Subcutaneous abdominal adipose tissue (tissue), 5 donors: ENCODE measurements at regions not wholly inside any gene's neighbourhood (a gene's known extent, or its start where the extent isn't known, plus 50 kb on each side); places are given as distances from the start of the nearest gene placed in this dataset.

Source experiments
- H3K27ac ChIP-seq: one replicate; pipeline ENCODE4 v1.7.0; 2013; ENCODE audit warnings: low read depth, mild to moderate bottlenecking, inconsistent platforms, low read length, moderate library complexity
- H3K27me3 ChIP-seq, 5 donors: one replicate each; pipeline ENCODE4 v1.7.0; 2013; ENCODE audit warnings: low read length in 5 of 5, inconsistent platforms in 1 of 5; ENCODE audit not compliant: control insufficient read depth in 5 of 5, insufficient read depth in 4 of 5
- H3K36me3 ChIP-seq, 5 donors: one replicate each; pipeline ENCODE4 v1.7.0; 2013; ENCODE audit warnings: low read length in 5 of 5; ENCODE audit not compliant: control insufficient read depth in 5 of 5, insufficient read depth in 5 of 5
- H3K4me1 ChIP-seq, 5 donors: one replicate each; pipeline ENCODE4 v1.7.0; 2013; ENCODE audit warnings: low read length in 5 of 5, mild to moderate bottlenecking in 3 of 5, moderate library complexity in 1 of 5; ENCODE audit not compliant: control insufficient read depth in 5 of 5, insufficient read depth in 5 of 5
- H3K4me3 ChIP-seq, 5 donors: one replicate each; pipeline ENCODE4 v1.7.0; 2013; ENCODE audit warnings: low read length in 5 of 5, low read depth in 1 of 5
- H3K9ac ChIP-seq, 5 donors: one replicate each; pipeline ENCODE4 v1.7.0; 2013; ENCODE audit warnings: low read length in 5 of 5, mild to moderate bottlenecking in 4 of 5, moderate library complexity in 3 of 5
- H3K9me3 ChIP-seq, 5 donors: one replicate each; pipeline ENCODE4 v1.7.0; 2013; ENCODE audit warnings: low read length in 5 of 5; ENCODE audit not compliant: control insufficient read depth in 5 of 5
- donor health status: healthy.
- donor health status: healthy.
- donor health status: healthy.
- donor health status: healthy.
- donor health status: healthy.

GRCh38 chr2:212915121-212915782, 236.2 kb downstream of the IKZF2 start:
- peaks cover 0 to 31% (median 25%) of the 10 kb centered on the region in 5 donors for H3K4me1 ChIP-seq
- no peak overlapping the region for H3K4me3 ChIP-seq
- no peak overlapping the region for H3K27ac ChIP-seq
- no peaks in the 10 kb centered on the region for H3K36me3 ChIP-seq
- no peak overlapping the region for H3K9ac ChIP-seq
- no peaks in the 10 kb centered on the region for H3K9me3 ChIP-seq
- no peaks in the 10 kb centered on the region for H3K27me3 ChIP-seq

- Histone ChIP-seq H3K4me1 (peaks cover 0 to 31% (median 25%) of the 10 kb centered on the region in 5 donors), H3K9me3 (no peaks in the 10 kb centered on the region), H3K27me3 (no peaks in the 10 kb centered on the region), H3K36me3 (no peaks in the 10 kb centered on the region), H3K27ac (no peak overlapping the region), H3K4me3 (no peak overlapping the region), H3K9ac (no peak overlapping the region)
Observed at GRCh38 chr2:212914392-212914791, 237.0 kb downstream of the IKZF2 start.

GRCh38 chr2:212913640-212914306, 237.6 kb downstream of the IKZF2 start:
- H3K9me3 ChIP-seq, result no peaks in the 10 kb centered on the region
- H3K4me3 ChIP-seq, result no peak overlapping the region
- H3K36me3 ChIP-seq, result no peaks in the 10 kb centered on the region
- peaks cover 0 to 31% (median 25%) of the 10 kb centered on the region in 5 donors for H3K4me1 ChIP-seq
- peak overlapping the region; percentile 21 for H3K27ac ChIP-seq
- H3K27me3 ChIP-seq, result no peaks in the 10 kb centered on the region
- no peak overlapping the region for H3K9ac ChIP-seq

GRCh38 chr2:212912445-212913103, 238.8 kb downstream of the IKZF2 start:
- Histone ChIP-seq H3K27me3 (no peaks in the 10 kb centered on the region), H3K4me3 (peak overlapping the region in 1 of 5 donors; percentile 41), H3K9me3 (no peaks in the 10 kb centered on the region), H3K9ac (no peak overlapping the region), H3K4me1 (peaks cover 0 to 38% (median 25%) of the 10 kb centered on the region in 5 donors), H3K27ac (peak overlapping the region; percentile 21), H3K36me3 (no peaks in the 10 kb centered on the region)

- Histone ChIP-seq H3K9ac (no peak overlapping the region), H3K27ac (peak overlapping the region; percentile 52), H3K4me1 (peaks cover 0 to 32% (median 14%) of the 10 kb centered on the region in 5 donors), H3K4me3 (no peak overlapping the region), H3K36me3 (no peaks in the 10 kb centered on the region), H3K9me3 (no peaks in the 10 kb centered on the region), H3K27me3 (no peaks in the 10 kb centered on the region)
Observed at GRCh38 chr2:212911011-212911410, 240.4 kb downstream of the IKZF2 start.

- H3K4me3 ChIP-seq, result no peak overlapping the region
- no peak overlapping the region for H3K27ac ChIP-seq
- H3K9me3 ChIP-seq, result no peaks in the 10 kb centered on the region
- peaks cover 0 to 37% (median 16%) of the 10 kb centered on the region in 5 donors for H3K4me1 ChIP-seq
- H3K36me3 ChIP-seq, result no peaks in the 10 kb centered on the region
- no peaks in the 10 kb centered on the region for H3K27me3 ChIP-seq
- H3K9ac ChIP-seq, result no peak overlapping the region
Observed at GRCh38 chr2:212908682-212909435, 242.6 kb downstream of the IKZF2 start.

- H3K4me1 ChIP-seq, result peaks cover 0 to 30% (median 14%) of the 10 kb centered on the region in 5 donors
- H3K27ac ChIP-seq, result no peak overlapping the region
- H3K9me3 ChIP-seq, result no peaks in the 10 kb centered on the region
- no peaks in the 10 kb centered on the region for H3K27me3 ChIP-seq
- H3K9ac ChIP-seq, result no peak overlapping the region
- no peaks in the 10 kb centered on the region for H3K36me3 ChIP-seq
- H3K4me3 ChIP-seq, result no peak overlapping the region
Observed at GRCh38 chr2:212908031-212908430, 243.4 kb downstream of the IKZF2 start.

- Histone ChIP-seq H3K4me3 (no peak overlapping the region), H3K27ac (no peak overlapping the region), H3K36me3 (no peaks in the 10 kb centered on the region), H3K9ac (no peak overlapping the region), H3K9me3 (no peaks in the 10 kb centered on the region), H3K27me3 (no peaks in the 10 kb centered on the region), H3K4me1 (peaks cover 0 to 16% (median 4%) of the 10 kb centered on the region in 5 donors)
Observed at GRCh38 chr2:212906620-212907019, 244.8 kb downstream of the IKZF2 start.

- Histone ChIP-seq H3K9me3 (no peaks in the 10 kb centered on the region), H3K4me3 (no peak overlapping the region), H3K9ac (no peak overlapping the region), H3K27me3 (no peaks in the 10 kb centered on the region), H3K36me3 (no peaks in the 10 kb centered on the region), H3K27ac (no peak overlapping the region), H3K4me1 (peaks cover 0 to 15% (median 4%) of the 10 kb centered on the region in 5 donors)
Observed at GRCh38 chr2:212905640-212906201, 245.7 kb downstream of the IKZF2 start.
